Upper lobe of left lung (tissue), 6 donors: ENCODE measurements at regions not wholly inside any gene's neighbourhood (a gene's known extent, or its start where the extent isn't known, plus 50 kb on each side); places are given as distances from the start of the nearest gene placed in this dataset.

ENCODE experiments used
- ATAC-seq, 2 donors: fragments of 200-7000 bp; cut with Tn5 transposase; one replicate each; pipeline ENCODE4 v1.9.1; 2022; ENCODE audit warnings: mild to moderate bottlenecking in 2 of 2, moderate library complexity in 2 of 2; ENCODE audit not compliant: low FRiP score in 2 of 2
- DNase-seq, 2 donors: peaks; one replicate each; pipeline ENCODE4 v3.0.0-alpha.2; 2019 to 2020
- H3K27ac ChIP-seq, 4 donors: fragments of 200-600 bp; sonication (generic); one replicate each; pipeline ENCODE4 v1.5.1; 2016 to 2019
- H3K27me3 ChIP-seq, 4 donors: fragments of 200-600 bp; sonication (generic); one replicate each; pipeline ENCODE4 v1.5.1; 2017 to 2019
- H3K36me3 ChIP-seq, 4 donors: fragments of 200-600 bp; sonication (generic); one replicate each; pipeline ENCODE4 v1.5.1; 2016 to 2019
- H3K4me1 ChIP-seq, 4 donors: fragments of 200-600 bp; sonication (generic); one replicate each; pipeline ENCODE4 v1.5.1; 2018 to 2019
- H3K4me3 ChIP-seq, 4 donors: fragments of 200-600 bp; sonication (generic); one replicate each; pipeline ENCODE4 v1.5.1; 2017 to 2019; ENCODE audit warnings: mild to moderate bottlenecking in 2 of 4, moderate library complexity in 1 of 4
- H3K9me3 ChIP-seq, 4 donors: fragments of 200-600 bp; sonication (generic); one replicate each; pipeline ENCODE4 v1.5.1; 2018 to 2019
- EP300 ChIP-seq, 4 donors: sonication (generic); formaldehyde crosslinking; IDR thresholded peaks; one replicate each; pipeline ENCODE4 v1.5.1; 2017; ENCODE audit warnings: antibody characterized with exemption in 4 of 4, control low read depth in 2 of 4
- POLR2A ChIP-seq, 4 donors: fragments of 450-650 bp; IDR thresholded peaks; one replicate each; pipeline ENCODE4 v1.5.1; 2016 to 2017; ENCODE audit warnings: antibody characterized with exemption in 4 of 4, mild to moderate bottlenecking in 2 of 4
- POLR2AphosphoS5 ChIP-seq, 2 donors: sonication (generic); formaldehyde crosslinking; IDR thresholded peaks; one replicate each; pipeline ENCODE4 v1.5.1; 2017; ENCODE audit warnings: antibody characterized with exemption in 2 of 2
- WGBS, 2 donors: methylation state at CpG; one replicate each; pipeline ENCODE4 v1.1.5; 2017 to 2018; 5-methylcytosine and 5-hydroxymethylcytosine counted together
- TF ChIP-seq, protein P1 (sequence below), 6 experiments: fragments of 450-650 bp in 4 of 6; fragments of 200-600 bp in 2 of 6; sonication (generic) in 2 of 6; IDR thresholded peaks; one replicate each; pipeline ENCODE4 v1.5.1; 2016 to 2019; ENCODE audit warnings: antibody characterized with exemption in 6 of 6
- donor health status: DM: no; HTN: no; CAD: no; lungs with moderate emphysema.
- donor health status: DM: no; HTN: yes; CAD: no; lungs with severe emphysema.

DNA sequence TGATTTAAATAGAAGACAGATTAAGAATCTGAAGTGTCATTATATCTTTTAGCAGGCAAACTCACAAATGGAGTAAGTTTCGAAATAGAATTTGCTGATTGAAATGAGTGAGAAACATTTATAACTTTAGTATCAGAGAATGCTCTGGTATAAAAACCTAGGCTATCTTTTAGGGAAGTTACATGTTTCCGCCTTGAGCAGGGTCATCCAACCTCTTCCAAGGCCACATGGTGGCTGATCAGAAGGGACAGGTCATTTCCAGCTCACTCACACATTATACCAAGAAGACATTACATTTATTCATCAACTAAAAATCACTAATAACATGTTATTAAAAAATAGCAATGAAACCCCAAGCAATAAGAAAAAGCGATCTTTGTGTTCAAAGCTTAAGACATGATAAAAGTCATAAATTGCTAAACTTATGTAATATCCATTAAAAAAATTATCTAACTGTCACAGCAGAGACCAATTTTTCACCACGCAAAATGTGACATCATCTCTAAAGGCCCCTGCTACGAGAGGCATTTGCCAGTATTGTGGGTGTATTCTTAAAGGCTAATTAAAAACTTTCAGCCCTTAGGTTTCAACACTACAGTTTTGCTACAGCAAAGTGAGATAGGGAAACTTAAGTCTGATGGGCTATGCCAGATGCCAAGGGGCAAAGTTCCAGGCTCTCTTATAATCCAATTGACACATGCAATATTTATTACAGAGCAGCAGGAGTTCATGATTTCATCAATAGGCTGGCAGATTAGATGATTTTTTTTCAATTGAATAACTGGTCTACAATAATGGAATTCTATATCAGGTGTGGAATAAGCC, 240.4 kb upstream of the TBL1XR1 start:
- no peak overlapping the region for H3K27ac ChIP-seq
- no peak overlapping the region for H3K4me3 ChIP-seq
- TF ChIP-seq, protein P1, sequence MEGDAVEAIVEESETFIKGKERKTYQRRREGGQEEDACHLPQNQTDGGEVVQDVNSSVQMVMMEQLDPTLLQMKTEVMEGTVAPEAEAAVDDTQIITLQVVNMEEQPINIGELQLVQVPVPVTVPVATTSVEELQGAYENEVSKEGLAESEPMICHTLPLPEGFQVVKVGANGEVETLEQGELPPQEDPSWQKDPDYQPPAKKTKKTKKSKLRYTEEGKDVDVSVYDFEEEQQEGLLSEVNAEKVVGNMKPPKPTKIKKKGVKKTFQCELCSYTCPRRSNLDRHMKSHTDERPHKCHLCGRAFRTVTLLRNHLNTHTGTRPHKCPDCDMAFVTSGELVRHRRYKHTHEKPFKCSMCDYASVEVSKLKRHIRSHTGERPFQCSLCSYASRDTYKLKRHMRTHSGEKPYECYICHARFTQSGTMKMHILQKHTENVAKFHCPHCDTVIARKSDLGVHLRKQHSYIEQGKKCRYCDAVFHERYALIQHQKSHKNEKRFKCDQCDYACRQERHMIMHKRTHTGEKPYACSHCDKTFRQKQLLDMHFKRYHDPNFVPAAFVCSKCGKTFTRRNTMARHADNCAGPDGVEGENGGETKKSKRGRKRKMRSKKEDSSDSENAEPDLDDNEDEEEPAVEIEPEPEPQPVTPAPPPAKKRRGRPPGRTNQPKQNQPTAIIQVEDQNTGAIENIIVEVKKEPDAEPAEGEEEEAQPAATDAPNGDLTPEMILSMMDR (IDR thresholded peaks at IDR 0.05): no peak
- TF ChIP-seq POLR2AphosphoS5 (IDR thresholded peaks at IDR 0.05) (no peak), EP300 (IDR thresholded peaks at IDR 0.05) (no peak), POLR2A (IDR thresholded peaks at IDR 0.05) (no peak)
- ATAC-seq: no peak
- no peaks in the 10 kb centered on the region for H3K9me3 ChIP-seq
- H3K4me1 ChIP-seq: peaks cover 3 to 4% (median 3%) of the 10 kb centered on the region in 4 donors
- 84 to 92% methylated on average over 5 of the region's 5 CpGs for WGBS, 2 donors
- DNase-seq: no peak
- no peaks in the 10 kb centered on the region for H3K27me3 ChIP-seq
- no peaks in the 10 kb centered on the region for H3K36me3 ChIP-seq

DNA sequence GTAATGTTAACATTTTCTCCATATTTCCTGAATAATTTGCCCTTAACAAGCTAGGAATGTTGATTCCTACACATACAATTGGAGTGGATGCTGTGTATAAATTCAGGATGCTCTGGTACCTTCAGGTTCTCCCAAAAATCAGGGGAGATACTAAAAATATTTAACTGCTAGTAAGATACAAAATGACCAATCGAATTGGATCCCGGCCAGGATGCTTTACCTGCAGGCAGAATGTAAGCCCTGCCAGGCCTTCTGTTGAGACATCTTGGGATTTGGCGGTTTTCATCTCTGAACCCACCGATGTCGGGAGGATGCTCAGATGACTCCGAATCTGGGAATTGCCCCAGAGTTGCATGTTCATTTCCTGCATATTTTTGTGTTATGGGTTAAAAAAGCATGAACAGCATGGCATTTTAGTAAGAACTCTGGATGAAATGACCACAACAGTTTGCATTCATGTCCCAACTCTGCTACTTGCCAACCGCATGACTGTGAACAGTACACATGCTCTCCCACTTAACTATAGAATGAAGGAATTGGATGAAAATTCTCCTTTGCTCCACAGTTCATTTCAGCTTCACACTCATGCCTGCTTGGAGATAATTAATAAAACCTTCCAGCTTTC, 241.4 kb upstream of the TBL1XR1 start:
- no peak for DNase-seq
- 96 to 97% methylated on average over 7 of the region's 7 CpGs for WGBS, 2 donors
- no peak for ATAC-seq

DNA sequence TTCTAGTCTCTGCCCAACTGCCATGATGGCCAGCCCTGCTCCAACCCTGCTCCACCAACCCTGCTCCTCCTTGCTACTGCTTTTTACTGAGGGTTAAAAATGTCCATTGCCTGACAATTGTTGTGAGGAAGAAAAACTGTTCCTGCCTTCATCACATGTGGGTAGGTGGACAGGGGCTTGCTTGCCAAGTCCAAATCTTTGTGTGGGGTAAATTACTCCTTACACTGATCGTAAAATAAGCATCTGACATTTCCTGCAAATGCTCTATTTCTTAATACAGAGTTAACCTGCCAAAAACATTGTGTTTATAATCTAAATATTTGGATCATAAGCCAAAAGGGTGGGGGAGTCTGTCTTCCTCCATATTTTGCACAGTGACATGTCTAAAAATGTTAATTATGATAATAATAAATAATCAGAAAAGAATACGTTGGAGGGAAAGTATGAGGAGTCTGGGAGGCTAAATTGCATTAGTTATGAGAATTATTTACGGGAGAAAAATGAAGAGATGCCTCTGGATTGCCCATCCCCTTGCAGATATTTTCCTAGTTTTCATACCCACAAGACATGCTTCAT, 242.5 kb upstream of the TBL1XR1 start:
- ATAC-seq (no peak), DNase-seq (no peak)
- H3K4me3 ChIP-seq: no peak overlapping the region
- 54 to 60% methylated on average over 3 of the region's 3 CpGs for WGBS, 2 donors
- H3K4me1 ChIP-seq: peaks cover 3 to 5% (median 4%) of the 10 kb centered on the region in 4 donors
- H3K27me3 ChIP-seq: no peaks in the 10 kb centered on the region
- no peaks in the 10 kb centered on the region for H3K9me3 ChIP-seq
- no peak for TF ChIP-seq POLR2AphosphoS5 (IDR thresholded peaks at IDR 0.05)
- TF ChIP-seq POLR2A (IDR thresholded peaks at IDR 0.05): no peak
- TF ChIP-seq EP300 (IDR thresholded peaks at IDR 0.05): no peak
- TF ChIP-seq, protein P1 (IDR thresholded peaks at IDR 0.05): no peak
- no peak overlapping the region for H3K27ac ChIP-seq
- H3K36me3 ChIP-seq: no peaks in the 10 kb centered on the region

More for the DNA sequence above, 241.4 kb upstream of the TBL1XR1 start:
- no peaks in the 10 kb centered on the region for H3K36me3 ChIP-seq
- H3K27me3 ChIP-seq: no peaks in the 10 kb centered on the region
- H3K27ac ChIP-seq: no peak overlapping the region
- no peaks in the 10 kb centered on the region for H3K9me3 ChIP-seq
- no peak overlapping the region for H3K4me3 ChIP-seq
- H3K4me1 ChIP-seq: peaks cover 3 to 5% (median 4%) of the 10 kb centered on the region in 4 donors
- TF ChIP-seq POLR2A (IDR thresholded peaks at IDR 0.05) (no peak), EP300 (IDR thresholded peaks at IDR 0.05) (no peak), POLR2AphosphoS5 (IDR thresholded peaks at IDR 0.05) (no peak)
- TF ChIP-seq, protein P1 (IDR thresholded peaks at IDR 0.05): no peak

DNA sequence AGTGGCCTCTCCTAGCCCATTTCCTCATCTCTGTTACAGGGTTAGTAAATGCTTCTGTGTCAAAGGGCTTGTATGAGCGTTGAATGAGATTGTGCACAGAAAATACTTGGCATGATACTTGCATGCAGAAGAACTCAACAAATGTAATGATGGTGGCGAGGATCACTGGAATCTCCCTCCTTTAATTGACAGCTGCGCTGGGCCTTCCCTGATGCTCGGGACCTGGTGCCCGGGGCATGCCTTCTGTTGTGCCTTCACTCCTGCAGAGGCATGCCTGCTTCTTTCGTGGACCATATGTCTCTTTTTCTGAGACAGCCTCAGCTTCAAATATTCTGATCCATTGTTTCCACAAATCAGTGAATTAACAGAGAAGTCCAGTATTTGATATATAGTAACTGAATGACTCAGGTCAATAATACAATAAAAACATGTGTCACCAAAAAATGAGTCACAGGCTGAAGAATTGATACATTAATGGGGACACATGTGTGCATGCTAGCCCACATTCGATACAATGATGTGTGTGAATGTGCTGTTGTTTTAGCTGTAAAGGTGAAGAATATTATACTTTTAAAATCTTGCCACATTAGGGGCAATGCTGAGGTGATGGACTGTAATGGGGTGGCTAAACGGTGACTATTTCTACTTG, 243.3 kb upstream of the TBL1XR1 start:
- 94 to 96% methylated on average over 8 of the region's 8 CpGs for WGBS, 2 donors
- H3K36me3 ChIP-seq: no peaks in the 10 kb centered on the region
- no peak for DNase-seq
- H3K4me1 ChIP-seq: peaks cover 3 to 6% (median 4%) of the 10 kb centered on the region in 4 donors
- no peaks in the 10 kb centered on the region for H3K27me3 ChIP-seq
- no peak overlapping the region for H3K4me3 ChIP-seq
- no peak overlapping the region for H3K27ac ChIP-seq
- TF ChIP-seq POLR2AphosphoS5 (IDR thresholded peaks at IDR 0.05) (no peak), EP300 (IDR thresholded peaks at IDR 0.05) (no peak), POLR2A (IDR thresholded peaks at IDR 0.05) (no peak)
- TF ChIP-seq, protein P1 (IDR thresholded peaks at IDR 0.05): no peak
- no peaks in the 10 kb centered on the region for H3K9me3 ChIP-seq
- ATAC-seq: no peak
